ENCODE measurements at regions not wholly inside any gene's neighbourhood (a gene's known extent, or its start where the extent isn't known, plus 50 kb on each side); places are given as distances from the start of the nearest gene placed in this dataset.

GRCh38 chr22:49237703-49238102, 590.0 kb downstream of the BRD1 start:
- Histone ChIP-seq H2AK5ac (ENCODE audit: low read depth, low read length) (no peak overlapping the region), H3K36me3 (ENCODE audit: control insufficient read depth, insufficient read depth, low read length) (no peaks in the 10 kb centered on the region), H3K4me2 (ENCODE audit: low read depth, low read length) (no peak overlapping the region), H2AK9ac (replicated peaks; ENCODE audit: low read depth, low read length, poor library complexity) (no peak overlapping the region), H2BK20ac (ENCODE audit: low read depth, low read length) (no peak overlapping the region), H4K20me1 (ENCODE audit: insufficient read depth, low read length) (no peaks in the 10 kb centered on the region), H4K8ac (ENCODE audit: low read depth in 2 of 2, low read length in 2 of 2) (no peak overlapping the region), H3K14ac (replicated peaks; ENCODE audit: low read depth, low read length) (no peak overlapping the region), H3K4ac (ENCODE audit: low read depth, low read length) (no peak overlapping the region), H4K91ac (ENCODE audit: insufficient read depth, low read depth, low read length) (no peak overlapping the region), H3K9ac (ENCODE audit: low read depth, low read length) (no peak overlapping the region), H3K27ac (ENCODE audit: insufficient read depth, low read length) (no peak overlapping the region), H3K27me3 (ENCODE audit: control insufficient read depth, insufficient read depth, low read length) (no peaks in the 10 kb centered on the region), H2AFZ (replicated peaks; ENCODE audit: low read length, poor library complexity) (no peak overlapping the region), H3K4me1 (ENCODE audit: control insufficient read depth, insufficient read depth, low read length) (no peaks in the 10 kb centered on the region), H2BK15ac (ENCODE audit: low read depth, low read length) (no peak overlapping the region), H3K79me1 (ENCODE audit: low read depth in 1 of 2, low read length in 2 of 2) (no peaks in the 10 kb centered on the region), H3K9me1 (ENCODE audit: insufficient read depth, low read length) (no peaks in the 10 kb centered on the region), H3K56ac (ENCODE audit: extremely low read depth, insufficient read depth, low read length) (no peak overlapping the region), H3K9me3 (ENCODE audit: control insufficient read depth, insufficient read depth, low read length) (peaks cover 66% of the 10 kb centered on the region), H3K18ac (ENCODE audit: low read depth, low read length) (no peak overlapping the region), H4K5ac (ENCODE audit: low read depth, low read length) (no peak overlapping the region), H3K23ac (ENCODE audit: low read depth, low read length) (no peak overlapping the region), H2BK120ac (ENCODE audit: low read depth, low read length) (no peak overlapping the region), H3K4me3 (ENCODE audit: insufficient read depth, low read depth, low read length) (no peak overlapping the region), H2BK5ac (ENCODE audit: low read depth, low read length, poor library complexity, severe bottlenecking) (no peak overlapping the region)
- ChIA-PET POLR2A (ENCODE audit: unreplicated experiment) (no interaction called here), CTCF (no interaction called here)
- TF ChIP-seq CEBPB (IDR thresholded peaks at IDR 0.05; ENCODE audit: low read depth, low read length): no peak
- TF ChIP-seq MAZ (IDR thresholded peaks at IDR 0.05; ENCODE audit: borderline replicate concordance, low read depth, low read length): no peak
- TF ChIP-seq USF2 (IDR thresholded peaks at IDR 0.05; ENCODE audit: low read depth, low read length): no peak
- no peak for TF ChIP-seq NFE2L2 (IDR thresholded peaks at IDR 0.05; ENCODE audit: low read depth, low read length)
- no peak for TF ChIP-seq ELK1 (IDR thresholded peaks at IDR 0.05; ENCODE audit: borderline replicate concordance, low read depth, low read length)
- no peak for TF ChIP-seq MAFK (IDR thresholded peaks at IDR 0.05; ENCODE audit: low read depth, low read length)
- TF ChIP-seq CTCF (conservative IDR thresholded peaks at IDR 0.05; ENCODE audit: low read depth, low read length): no peak
- no peak for TF ChIP-seq RFX5 (IDR thresholded peaks at IDR 0.05; ENCODE audit: low read depth, low read length)
- TF ChIP-seq POLR2A (IDR thresholded peaks at IDR 0.05; ENCODE audit: low read depth, low read length): no peak
- TF ChIP-seq MXI1 (IDR thresholded peaks at IDR 0.05; ENCODE audit: borderline replicate concordance, low read depth, low read length): no peak
- in situ Hi-C loops (cut with MboI; ENCODE audit: low sequenced_read_pairs): no loop called here
- DNase-seq: no peak
- 33% methylated on average over 3 of the region's 7 CpGs; no CpG with 5 or more reads in 1 of the 2 experiments for WGBS, 2 experiments (ENCODE audit: extremely low coverage in 2 of 2, insufficient read length in 1 of 2)
- no peak for ATAC-seq (ENCODE audit: low read depth)
- dilution Hi-C loops (cut with HindIII; ENCODE audit: low sequenced_read_pairs, unreplicated experiment): no loop called here
- no TSS peak for BruUV-seq (replicated peaks)
- intact Hi-C loops (cut with micrococcal nuclease): no loop called here

All from IMR-90 (cell line).